Left ventricle myocardium inferior (tissue), 1 donor: ENCODE measurements at regions not wholly inside any gene's neighbourhood (a gene's known extent, or its start where the extent isn't known, plus 50 kb on each side); places are given as distances from the start of the nearest gene placed in this dataset.

Experiments
- DNase-seq: peaks from one replicate; pipeline ENCODE4 v3.0.0-alpha.2; 2020
- H3K27ac ChIP-seq: fragments of 200-600 bp; replicated peaks from 2 replicates; pipeline ENCODE4 v1.8.0; 2021
- H3K27me3 ChIP-seq: fragments of 200-600 bp; 2 replicates; pipeline ENCODE4 v1.8.0; 2021; ENCODE audit warnings: low read depth
- H3K36me3 ChIP-seq: fragments of 200-600 bp; 2 replicates; pipeline ENCODE4 v1.8.0; 2021
- H3K4me1 ChIP-seq: fragments of 200-600 bp; 2 replicates; pipeline ENCODE4 v1.8.0; 2021
- H3K4me3 ChIP-seq: fragments of 200-600 bp; 2 replicates; pipeline ENCODE4 v1.8.0; 2021; ENCODE audit warnings: mild to moderate bottlenecking, moderate library complexity
- H3K9me3 ChIP-seq: fragments of 200-600 bp; replicated peaks from 2 replicates; pipeline ENCODE4 v1.8.0; 2021
- intact Hi-C: fragments of 100-400 bp; cut with micrococcal nuclease; formaldehyde crosslinking; loops from one replicate; pipeline ENCODE4 v1.11.0; 2022
- TF ChIP-seq, protein P1 (sequence below): fragments of 200-600 bp; IDR thresholded peaks from 2 replicates; pipeline ENCODE4 v1.8.0; 2021; ENCODE audit warnings: antibody characterized with exemption, mild to moderate bottlenecking, borderline replicate concordance
- donor health status: DM: no; HTN: yes; CAD: no; lungs with severe emphysema.

GRCh38 chr12:11581179-11581755 lies 68.2 kb upstream of the ETV6 start:
- Histone ChIP-seq H3K27me3 (peaks cover 17% of the 10 kb centered on the region), H3K27ac (no peak overlapping the region), H3K36me3 (no peaks in the 10 kb centered on the region), H3K4me3 (no peak overlapping the region), H3K9me3 (no peaks in the 10 kb centered on the region), H3K4me1 (no peaks in the 10 kb centered on the region)
- intact Hi-C loops = loop anchor here (2.0 kb wide), 1 partner anchor 452 kb away; no protein-coding TSS in a partner anchor
- peak; percentile 18 for DNase-seq
- TF ChIP-seq, protein P1, sequence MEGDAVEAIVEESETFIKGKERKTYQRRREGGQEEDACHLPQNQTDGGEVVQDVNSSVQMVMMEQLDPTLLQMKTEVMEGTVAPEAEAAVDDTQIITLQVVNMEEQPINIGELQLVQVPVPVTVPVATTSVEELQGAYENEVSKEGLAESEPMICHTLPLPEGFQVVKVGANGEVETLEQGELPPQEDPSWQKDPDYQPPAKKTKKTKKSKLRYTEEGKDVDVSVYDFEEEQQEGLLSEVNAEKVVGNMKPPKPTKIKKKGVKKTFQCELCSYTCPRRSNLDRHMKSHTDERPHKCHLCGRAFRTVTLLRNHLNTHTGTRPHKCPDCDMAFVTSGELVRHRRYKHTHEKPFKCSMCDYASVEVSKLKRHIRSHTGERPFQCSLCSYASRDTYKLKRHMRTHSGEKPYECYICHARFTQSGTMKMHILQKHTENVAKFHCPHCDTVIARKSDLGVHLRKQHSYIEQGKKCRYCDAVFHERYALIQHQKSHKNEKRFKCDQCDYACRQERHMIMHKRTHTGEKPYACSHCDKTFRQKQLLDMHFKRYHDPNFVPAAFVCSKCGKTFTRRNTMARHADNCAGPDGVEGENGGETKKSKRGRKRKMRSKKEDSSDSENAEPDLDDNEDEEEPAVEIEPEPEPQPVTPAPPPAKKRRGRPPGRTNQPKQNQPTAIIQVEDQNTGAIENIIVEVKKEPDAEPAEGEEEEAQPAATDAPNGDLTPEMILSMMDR = peak; percentile 73

- H3K4me1 ChIP-seq = no peaks in the 10 kb centered on the region
- TF ChIP-seq, protein P1 = no peak
- H3K36me3 ChIP-seq = no peaks in the 10 kb centered on the region
- H3K9me3 ChIP-seq = no peaks in the 10 kb centered on the region
- intact Hi-C loops = no loop called here
- no peak overlapping the region for H3K27ac ChIP-seq
- no peak overlapping the region for H3K4me3 ChIP-seq
- DNase-seq = no peak
- peaks cover 3% of the 10 kb centered on the region for H3K27me3 ChIP-seq
Measured at GRCh38 chr12:11584221-11584855, 65.1 kb upstream of the ETV6 start.

DNA sequence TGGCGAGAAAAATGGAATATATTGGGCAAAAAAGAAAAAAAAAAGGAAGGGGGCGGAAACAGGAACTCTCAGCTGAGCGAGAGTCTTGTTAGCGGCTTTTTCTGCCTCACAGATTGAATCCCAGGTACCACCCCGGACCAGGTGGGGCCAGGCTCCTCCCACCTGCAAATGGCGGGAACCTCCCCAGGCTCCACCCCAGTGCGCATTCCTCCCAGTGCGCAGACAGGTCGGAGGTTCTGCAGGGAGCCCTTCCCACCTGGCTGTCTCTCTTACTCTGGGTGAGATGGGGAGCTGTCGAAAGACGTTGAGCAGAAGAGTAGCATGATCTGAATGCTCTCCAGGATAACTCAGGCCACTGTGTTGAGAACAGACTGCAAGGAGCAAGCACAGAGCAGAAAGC lies 57.0 kb upstream of the ETV6 start:
- Histone ChIP-seq H3K36me3 (no peaks in the 10 kb centered on the region), H3K27me3 (peaks cover 3% of the 10 kb centered on the region), H3K9me3 (no peaks in the 10 kb centered on the region), H3K4me3 (no peak overlapping the region), H3K27ac (no peak overlapping the region), H3K4me1 (peaks cover 3% of the 10 kb centered on the region)
- intact Hi-C loops = no loop called here
- TF ChIP-seq, protein P1 = no peak
- no peak for DNase-seq

- TF ChIP-seq, protein P1 = no peak
- H3K27ac ChIP-seq = no peak overlapping the region
- H3K36me3 ChIP-seq = no peaks in the 10 kb centered on the region
- H3K4me3 ChIP-seq = no peak overlapping the region
- no peaks in the 10 kb centered on the region for H3K9me3 ChIP-seq
- DNase-seq = no peak
- peaks cover 3% of the 10 kb centered on the region for H3K27me3 ChIP-seq
- H3K4me1 ChIP-seq = peaks cover 3% of the 10 kb centered on the region
- intact Hi-C loops = no loop called here
Measured at GRCh38 chr12:11593013-11593412, 56.5 kb upstream of the ETV6 start.

- intact Hi-C loops = no loop called here
- H3K27ac ChIP-seq = no peak overlapping the region
- no peaks in the 10 kb centered on the region for H3K9me3 ChIP-seq
- no peak overlapping the region for H3K4me3 ChIP-seq
- no peaks in the 10 kb centered on the region for H3K36me3 ChIP-seq
- peaks cover 3% of the 10 kb centered on the region for H3K4me1 ChIP-seq
- peaks cover 3% of the 10 kb centered on the region for H3K27me3 ChIP-seq
- no peak for DNase-seq
- TF ChIP-seq, protein P1 = no peak
Measured at GRCh38 chr12:11595080-11595479, 54.4 kb upstream of the ETV6 start.
